Trophoblast cell (in vitro differentiated cells and primary cell): ENCODE measurements at regions not wholly inside any gene's neighbourhood (a gene's known extent, or its start where the extent isn't known, plus 50 kb on each side); places are given as distances from the start of the nearest gene placed in this dataset.

Experiments
- DNase-seq, 2 donors: peaks; one replicate each; pipeline ENCODE4 v3.0.0-alpha.2; 2016
- H2AFZ ChIP-seq: 2 replicates; pipeline ENCODE4 v1.6.1; 2013; ENCODE audit warnings: low read length, moderate library complexity, mild to moderate bottlenecking; ENCODE audit not compliant: insufficient read depth, poor library complexity
- H2AK5ac ChIP-seq: 2 replicates; pipeline ENCODE4 v1.6.1; 2013; ENCODE audit warnings: mild to moderate bottlenecking, low read length
- H2BK120ac ChIP-seq: 2 replicates; pipeline ENCODE4 v1.6.1; 2013; ENCODE audit warnings: low read length, mild to moderate bottlenecking, moderate library complexity; ENCODE audit not compliant: insufficient read depth, poor library complexity
- H2BK12ac ChIP-seq: 2 replicates; pipeline ENCODE4 v1.6.1; 2013; ENCODE audit warnings: mild to moderate bottlenecking, low read length, moderate library complexity
- H2BK5ac ChIP-seq: 2 replicates; pipeline ENCODE4 v1.6.1; 2013; ENCODE audit warnings: low read length, low read depth, moderate library complexity, mild to moderate bottlenecking; ENCODE audit not compliant: poor library complexity
- H3K14ac ChIP-seq: 2 replicates; pipeline ENCODE4 v1.6.1; 2013; ENCODE audit warnings: mild to moderate bottlenecking, low read length
- H3K18ac ChIP-seq: 2 replicates; pipeline ENCODE4 v1.6.1; 2013; ENCODE audit warnings: mild to moderate bottlenecking, low read length
- H3K23ac ChIP-seq: 2 replicates; pipeline ENCODE4 v1.6.1; 2013; ENCODE audit warnings: low read length
- H3K27ac ChIP-seq: 2 replicates; pipeline ENCODE4 v1.5.1; 2013; ENCODE audit warnings: low read depth, mild to moderate bottlenecking, inconsistent platforms, low read length, moderate library complexity
- H3K27me3 ChIP-seq: 2 replicates; pipeline ENCODE4 v1.6.1; 2013; ENCODE audit warnings: inconsistent platforms, mild to moderate bottlenecking, low read length, moderate library complexity; ENCODE audit not compliant: insufficient read depth
- H3K36me3 ChIP-seq, 2 experiments: 1 replicate in 1 of 2; 2 replicates in 1 of 2; pipeline ENCODE4 v1.6.1; 2013; ENCODE audit warnings: low read length in 2 of 2, mild to moderate bottlenecking in 2 of 2, moderate library complexity in 1 of 2; ENCODE audit not compliant: insufficient read depth in 2 of 2, control insufficient read depth in 1 of 2
- H3K4ac ChIP-seq: 2 replicates; pipeline ENCODE4 v1.6.1; 2013; ENCODE audit warnings: low read depth, mild to moderate bottlenecking, low read length, moderate library complexity
- H3K4me1 ChIP-seq, 2 experiments: 1 replicate in 1 of 2; 2 replicates in 1 of 2; pipeline ENCODE4 v1.6.1; 2013; ENCODE audit warnings: low read length in 2 of 2, mild to moderate bottlenecking in 2 of 2, moderate library complexity in 1 of 2; ENCODE audit not compliant: insufficient read depth in 2 of 2, control insufficient read depth in 1 of 2
- H3K4me2 ChIP-seq: 2 replicates; pipeline ENCODE4 v1.6.1; 2013; ENCODE audit warnings: inconsistent platforms, mild to moderate bottlenecking, low read length, moderate library complexity
- H3K4me3 ChIP-seq: 2 replicates; pipeline ENCODE4 v1.5.1; 2013; ENCODE audit warnings: mild to moderate bottlenecking, low read depth, low read length, inconsistent platforms
- H3K79me1 ChIP-seq: one replicate; pipeline ENCODE4 v1.6.1; 2013; ENCODE audit warnings: low read length
- H3K79me2 ChIP-seq: 2 replicates; pipeline ENCODE4 v1.6.1; 2013; ENCODE audit warnings: low read length, mild to moderate bottlenecking; ENCODE audit not compliant: control insufficient read depth, insufficient read depth, poor library complexity
- H3K9ac ChIP-seq: 2 replicates; pipeline ENCODE4 v1.6.1; 2013; ENCODE audit warnings: mild to moderate bottlenecking, low read length
- H3K9me3 ChIP-seq: 2 replicates; pipeline ENCODE4 v1.6.1; 2013; ENCODE audit warnings: low read depth, mild to moderate bottlenecking, control low read depth, inconsistent platforms, low read length; ENCODE audit not compliant: insufficient read depth
- H4K12ac ChIP-seq: 2 replicates; pipeline ENCODE4 v1.6.1; 2013; ENCODE audit warnings: low read depth, mild to moderate bottlenecking, low read length, moderate library complexity
- H4K8ac ChIP-seq: 2 replicates; pipeline ENCODE4 v1.6.1; 2013; ENCODE audit warnings: low read depth, mild to moderate bottlenecking, low read length, moderate library complexity
- H4K91ac ChIP-seq: one replicate; pipeline ENCODE4 v1.6.1; 2013; ENCODE audit warnings: low read depth, mild to moderate bottlenecking, low read length, moderate library complexity
- WGBS: extraction: QIAGEN DNeasy Blood & Tissue Kit; methylation state at CpG from one replicate; pipeline ENCODE4 v1.1.7; 2013; ENCODE audit warnings: missing lambda C conversion rate; ENCODE audit not compliant: insufficient read length, insufficient coverage; ENCODE audit errors: extremely low coverage; 5-methylcytosine and 5-hydroxymethylcytosine counted together

GRCh38 chr2:37441055-37441454 is 96.6 kb downstream of the QPCT start:
- Histone ChIP-seq H3K4me3 (no peak overlapping the region), H3K23ac (no peak overlapping the region), H3K4ac (no peak overlapping the region), H2BK12ac (no peak overlapping the region), H4K12ac (no peak overlapping the region), H3K18ac (no peak overlapping the region), H4K91ac (no peak overlapping the region), H3K14ac (no peak overlapping the region), H3K79me2 (no peaks in the 10 kb centered on the region), H3K9ac (no peak overlapping the region), H4K8ac (no peak overlapping the region), H2AK5ac (no peak overlapping the region), H3K36me3 (no peaks in the 10 kb centered on the region), H3K27ac (no peak overlapping the region), H3K4me1 (no peaks in the 10 kb centered on the region), H3K27me3 (no peaks in the 10 kb centered on the region), H3K4me2 (no peak overlapping the region), H2AFZ (no peak overlapping the region), H2BK120ac (no peak overlapping the region), H2BK5ac (no peak overlapping the region), H3K79me1 (no peaks in the 10 kb centered on the region), H3K9me3 (no peaks in the 10 kb centered on the region)
- no CpG with 5 or more reads among the region's 1 CpG for WGBS
- DNase-seq, result no peak

GRCh38 chr2:37443082-37443481 is 98.7 kb downstream of the QPCT start:
- Histone ChIP-seq H3K4ac (no peak overlapping the region), H3K4me1 (no peaks in the 10 kb centered on the region), H2BK120ac (no peak overlapping the region), H2BK12ac (no peak overlapping the region), H2BK5ac (no peak overlapping the region), H4K8ac (no peak overlapping the region), H3K79me2 (no peaks in the 10 kb centered on the region), H3K18ac (no peak overlapping the region), H3K9ac (no peak overlapping the region), H4K91ac (no peak overlapping the region), H3K27ac (no peak overlapping the region), H3K27me3 (no peaks in the 10 kb centered on the region), H3K36me3 (no peaks in the 10 kb centered on the region), H3K23ac (no peak overlapping the region), H3K9me3 (no peaks in the 10 kb centered on the region), H4K12ac (no peak overlapping the region), H3K79me1 (no peaks in the 10 kb centered on the region), H3K4me3 (no peak overlapping the region), H3K14ac (no peak overlapping the region), H3K4me2 (no peak overlapping the region), H2AK5ac (no peak overlapping the region), H2AFZ (no peak overlapping the region)
- no CpG with 5 or more reads among the region's 3 CpGs for WGBS
- no peak for DNase-seq

- Histone ChIP-seq H3K4me2 (no peak overlapping the region), H3K4ac (no peak overlapping the region), H3K9me3 (no peaks in the 10 kb centered on the region), H3K4me1 (peaks cover 0 to 2% of the 10 kb centered on the region in 2 experiments), H4K8ac (no peak overlapping the region), H4K91ac (no peak overlapping the region), H3K27ac (no peak overlapping the region), H3K14ac (no peak overlapping the region), H3K23ac (no peak overlapping the region), H3K18ac (no peak overlapping the region), H3K4me3 (no peak overlapping the region), H3K79me2 (no peaks in the 10 kb centered on the region), H2AFZ (no peak overlapping the region), H2AK5ac (no peak overlapping the region), H3K36me3 (no peaks in the 10 kb centered on the region), H3K9ac (no peak overlapping the region), H3K79me1 (no peaks in the 10 kb centered on the region), H2BK120ac (no peak overlapping the region), H2BK5ac (no peak overlapping the region), H4K12ac (no peak overlapping the region), H2BK12ac (no peak overlapping the region), H3K27me3 (no peaks in the 10 kb centered on the region)
- WGBS, result no CpG with 5 or more reads among the region's 3 CpGs
- no peak for DNase-seq
Measured at GRCh38 chr2:37447446-37447845, 103.0 kb downstream of the QPCT start.

- Histone ChIP-seq H3K4me3 (no peak overlapping the region), H2BK120ac (no peak overlapping the region), H2AK5ac (no peak overlapping the region), H3K14ac (no peak overlapping the region), H3K9ac (no peak overlapping the region), H3K18ac (no peak overlapping the region), H3K9me3 (no peaks in the 10 kb centered on the region), H3K27ac (no peak overlapping the region), H2AFZ (no peak overlapping the region), H3K4me1 (peaks cover 0 to 2% of the 10 kb centered on the region in 2 experiments), H4K12ac (no peak overlapping the region), H3K36me3 (no peaks in the 10 kb centered on the region), H4K8ac (no peak overlapping the region), H3K4me2 (no peak overlapping the region), H3K79me1 (no peaks in the 10 kb centered on the region), H2BK5ac (no peak overlapping the region), H2BK12ac (no peak overlapping the region), H3K79me2 (no peaks in the 10 kb centered on the region), H3K27me3 (no peaks in the 10 kb centered on the region), H3K23ac (no peak overlapping the region), H4K91ac (no peak overlapping the region), H3K4ac (no peak overlapping the region)
- no CpG with 5 or more reads among the region's 3 CpGs for WGBS
- no peak for DNase-seq
Measured at GRCh38 chr2:37448342-37449120, 104.1 kb downstream of the QPCT start.
